A549 (cell line): ENCODE measurements at regions not wholly inside any gene's neighbourhood (a gene's known extent, or its start where the extent isn't known, plus 50 kb on each side); places are given as distances from the start of the nearest gene placed in this dataset.
A peak's percentile ranks its signal among the peaks of the same experiment; 100 is the strongest.

Source experiments
- ATAC-seq, 2 experiments: fragments of 200-7000 bp in 1 of 2; fragments of >200 bp in 1 of 2; cut with Nextera tagmentation in 1 of 2; cut with Tn5 transposase in 1 of 2; 3 replicates each; pipeline versions ENCODE4 v1.8.0 to v1.9.1; 2018 to 2020; ENCODE audit warnings: mild to moderate bottlenecking in 1 of 2, moderate library complexity in 1 of 2
- CTCF ChIA-PET: fragments of 300-600 bp; sonication (Branson Sonifier 250); formaldehyde crosslinking; extraction: SDS; loops from one replicate; lab custom pipeline; 2021; ENCODE audit warnings: antibody characterized with exemption, inconsistent platforms; lab: Yijun Ruan, JAX
- POLR2A ChIA-PET: fragments of 350-600 bp; formaldehyde crosslinking; extraction: SDS; loops from one replicate; lab custom pipeline; 2021; ENCODE audit warnings: antibody characterized with exemption, inconsistent platforms; lab: Yijun Ruan, JAX
- DNase-seq, 2 experiments: peaks; one replicate each; pipeline versions ENCODE4 v3.0.0 to v3.0.0-alpha.2; 2011 to 2016; ENCODE audit warnings: low read depth in 1 of 2, low spot score in 1 of 2
- FAIRE-seq: peaks from 2 replicates; lab custom pipeline; 2011; peaks lifted over from hg19 to GRCh38; lab: Jason Lieb, UNC
- H3K27ac ChIP-seq, 2 experiments: fragments of >200 bp; sonication (Bioruptor Twin); formaldehyde crosslinking; 3 replicates each; pipeline ENCODE4 v1.5.1; 2016 to 2017
- H3K4me1 ChIP-seq: fragments of >200 bp; sonication (Bioruptor Twin); formaldehyde crosslinking; 3 replicates; pipeline ENCODE4 v1.6.1; 2016
- H3K4me2 ChIP-seq: fragments of >200 bp; sonication (Bioruptor Twin); formaldehyde crosslinking; 3 replicates; pipeline ENCODE4 v1.6.1; 2016
- H3K4me3 ChIP-seq: fragments of >200 bp; sonication (Bioruptor Twin); formaldehyde crosslinking; 3 replicates; pipeline ENCODE4 v1.5.1; 2016
- H3K9me3 ChIP-seq: fragments of >200 bp; sonication (Bioruptor Twin); formaldehyde crosslinking; 3 replicates; pipeline ENCODE4 v1.6.1; 2016
- ATOH8 ChIP-seq: fragments of 250-450 bp; sonication (Bioruptor Pico); IDR thresholded peaks from 2 replicates; pipeline ENCODE4 v1.5.0; 2020; ENCODE audit warnings: low read depth, mild to moderate bottlenecking, moderate library complexity
- BCL3 ChIP-seq: fragments of >200 bp; sonication (Bioruptor Twin); formaldehyde crosslinking; IDR thresholded peaks from 3 replicates; pipeline ENCODE4 v1.6.1; 2016
- CBX2 ChIP-seq: fragments of 200-600 bp; sonication (generic); IDR thresholded peaks from 2 replicates; pipeline ENCODE4 v1.6.1; 2016; ENCODE audit warnings: low read depth, mild to moderate bottlenecking, borderline replicate concordance
- CBX8 ChIP-seq: fragments of 200-600 bp; sonication (generic); IDR thresholded peaks from 2 replicates; pipeline ENCODE4 v1.6.1; 2016
- CEBPB ChIP-seq, 2 experiments: fragments of >200 bp in 1 of 2; sonication (Bioruptor Twin) in 1 of 2; formaldehyde crosslinking in 1 of 2; IDR thresholded peaks; 2 replicates each; pipeline ENCODE4 v1.6.1; 2012 to 2016
- CHD2 ChIP-seq: fragments of 150-350 bp; IDR thresholded peaks from 2 replicates; pipeline ENCODE4 v1.6.1; 2014; ENCODE audit warnings: low read length; ENCODE audit not compliant: partially characterized antibody
- CHD4 ChIP-seq: fragments of 200-600 bp; sonication (generic); IDR thresholded peaks from 2 replicates; pipeline ENCODE4 v1.6.1; 2016; ENCODE audit warnings: antibody characterized with exemption, mild to moderate bottlenecking, borderline replicate concordance
- CTCF ChIP-seq: fragments of >200 bp; sonication (Bioruptor Twin); formaldehyde crosslinking; IDR thresholded peaks from 3 replicates; pipeline ENCODE4 v1.5.1; 2016
- E2F6 ChIP-seq: IDR thresholded peaks from 2 replicates; pipeline ENCODE4 v1.6.1; 2012; ENCODE audit warnings: low read depth, borderline replicate concordance
- ELK1 ChIP-seq: fragments of 150-350 bp; IDR thresholded peaks from 2 replicates; pipeline ENCODE4 v1.6.1; 2014; ENCODE audit warnings: low read depth, mild to moderate bottlenecking, low read length
- EP300 ChIP-seq, 2 experiments: fragments of >200 bp; sonication (Bioruptor Twin); formaldehyde crosslinking; IDR thresholded peaks; 2 replicates in 1 of 2; 3 replicates in 1 of 2; pipeline ENCODE4 v1.6.1; 2016 to 2017
- FOSL2 ChIP-seq, 2 experiments: fragments of 450-650 bp in 1 of 2; fragments of >200 bp in 1 of 2; sonication (Bioruptor Twin) in 1 of 2; formaldehyde crosslinking; IDR thresholded peaks; 2 replicates each; pipeline versions ENCODE4 v1.5.0 to v1.6.1; 2016 to 2020; ENCODE audit warnings: mild to moderate bottlenecking in 1 of 2, moderate library complexity in 1 of 2
- FOXS1 ChIP-seq: fragments of 250-450 bp; sonication (Bioruptor Pico); IDR thresholded peaks from 2 replicates; pipeline ENCODE4 v1.5.0; 2020; ENCODE audit warnings: mild to moderate bottlenecking, moderate library complexity
- GATA3 ChIP-seq: IDR thresholded peaks from 2 replicates; pipeline ENCODE4 v1.6.1; 2012; ENCODE audit warnings: borderline replicate concordance
- HDAC2 ChIP-seq: fragments of 200-600 bp; sonication (generic); IDR thresholded peaks from 2 replicates; pipeline ENCODE4 v1.6.1; 2016
- HES2 ChIP-seq: fragments of >200 bp; sonication (Bioruptor Twin); formaldehyde crosslinking; IDR thresholded peaks from 2 replicates; pipeline ENCODE4 v1.6.1; 2016
- HOXA7 ChIP-seq: fragments of 250-450 bp; sonication (Bioruptor Pico); IDR thresholded peaks from 2 replicates; pipeline ENCODE4 v1.5.0; 2020; ENCODE audit warnings: mild to moderate bottlenecking, moderate library complexity
- HOXB13 ChIP-seq: fragments of 250-450 bp; sonication (Bioruptor Pico); IDR thresholded peaks from 2 replicates; pipeline ENCODE4 v1.5.0; 2020; ENCODE audit warnings: low read depth, mild to moderate bottlenecking, moderate library complexity
- JUN ChIP-seq, 2 experiments: fragments of >200 bp; sonication (Bioruptor Twin); formaldehyde crosslinking; IDR thresholded peaks; 2 replicates in 1 of 2; 3 replicates in 1 of 2; pipeline ENCODE4 v1.6.1; 2016 to 2017
- JUNB ChIP-seq: fragments of >200 bp; sonication (Bioruptor Twin); formaldehyde crosslinking; IDR thresholded peaks from 2 replicates; pipeline ENCODE4 v1.6.1; 2016
- KDM1A ChIP-seq: fragments of 200-600 bp; sonication (generic); IDR thresholded peaks from 2 replicates; pipeline ENCODE4 v1.6.1; 2016; ENCODE audit warnings: low read depth, mild to moderate bottlenecking
- MAFK ChIP-seq: fragments of 450-650 bp; IDR thresholded peaks from 2 replicates; pipeline ENCODE4 v1.6.1; 2014; ENCODE audit not compliant: partially characterized antibody
- MAX ChIP-seq: IDR thresholded peaks from 2 replicates; pipeline ENCODE4 v1.6.1; 2012
- MAZ ChIP-seq: fragments of 150-350 bp; IDR thresholded peaks from 2 replicates; pipeline ENCODE4 v1.6.1; 2014; ENCODE audit warnings: antibody characterized with exemption, low read depth, low read length, borderline replicate concordance
- MYC ChIP-seq: IDR thresholded peaks from 2 replicates; pipeline ENCODE4 v1.6.1; 2012; ENCODE audit warnings: mild to moderate bottlenecking, inconsistent platforms, low read length, improper control_type of control experiment, borderline replicate concordance
- NPAS2 ChIP-seq: fragments of 250-450 bp; sonication (Bioruptor Pico); IDR thresholded peaks from 2 replicates; pipeline ENCODE4 v1.8.0; 2022; ENCODE audit warnings: mild to moderate bottlenecking, moderate library complexity, borderline replicate concordance
- PBX3 ChIP-seq: IDR thresholded peaks from 2 replicates; pipeline ENCODE4 v1.6.1; 2012
- POLR2A ChIP-seq: IDR thresholded peaks from 2 replicates; pipeline ENCODE4 v1.6.1; 2012; ENCODE audit warnings: mild to moderate bottlenecking, low read length
- POLR2AphosphoS2 ChIP-seq: conservative IDR thresholded peaks from 2 replicates; pipeline ENCODE4 v1.6.1; 2012; ENCODE audit warnings: low read length, improper control_type of control experiment, inconsistent platforms
- RARB ChIP-seq: fragments of 250-450 bp; sonication (Bioruptor Pico); IDR thresholded peaks from 2 replicates; pipeline ENCODE4 v1.8.0; 2021; ENCODE audit warnings: mild to moderate bottlenecking, moderate library complexity
- RCOR1 ChIP-seq: fragments of 150-350 bp; IDR thresholded peaks from 2 replicates; pipeline ENCODE4 v1.6.1; 2014; ENCODE audit warnings: antibody characterized with exemption, low read length, low read depth
- RFX5 ChIP-seq: fragments of 450-650 bp; IDR thresholded peaks from 2 replicates; pipeline ENCODE4 v1.7.1; 2014; ENCODE audit warnings: antibody characterized with exemption, mild to moderate bottlenecking, moderate library complexity
- SMC3 ChIP-seq: fragments of >200 bp; sonication (Bioruptor Twin); formaldehyde crosslinking; IDR thresholded peaks from 3 replicates; pipeline ENCODE4 v1.6.1; 2018; ENCODE audit warnings: inconsistent platforms
- ZFP36 ChIP-seq: fragments of 450-650 bp; IDR thresholded peaks from 2 replicates; pipeline ENCODE4 v1.6.1; 2014; ENCODE audit warnings: borderline replicate concordance; ENCODE audit not compliant: partially characterized antibody
- ZNF302 ChIP-seq: fragments of 250-450 bp; sonication (Bioruptor Pico); IDR thresholded peaks from 2 replicates; pipeline ENCODE4 v1.9.0; 2021; ENCODE audit warnings: inconsistent platforms, mild to moderate bottlenecking, moderate library complexity
- WGBS: methylation state at CpG from one replicate; pipeline ENCODE4 v1.1.6; 2017; ENCODE audit errors: missing lambda C conversion rate; 5-methylcytosine and 5-hydroxymethylcytosine counted together

- peak; percentile 21 to 90 for DNase-seq
- ATAC-seq = peak; percentile 91 to 93
- POLR2A ChIA-PET = interaction anchor here (1.3 kb wide), 1 partner anchor 203 kb away, joined by 3 read pairs; the partner anchor contains the start of gene ASCC3
- H3K4me1 ChIP-seq = peaks cover 44% of the 10 kb centered on the region
- CTCF ChIA-PET = no interaction called here
- no peaks in the 10 kb centered on the region for H3K9me3 ChIP-seq
- WGBS = 4% methylated on average over 3 of the region's 3 CpGs
- peak overlapping the region; percentile 75 to 76 for H3K27ac ChIP-seq
- 0 out of 3 replicates have a peak overlapping the region, but pooled peaks have one; percentile 4 for H3K4me3 ChIP-seq
- peak overlapping the region; percentile 75 for H3K4me2 ChIP-seq
- FAIRE-seq = no peak
- TF ChIP-seq NPAS2 (CRISPR knock-in tag) = no peak
- TF ChIP-seq MAFK = no peak
- TF ChIP-seq JUNB = peak; percentile 90
- TF ChIP-seq ZFP36 = no peak
- TF ChIP-seq E2F6 = no peak
- peak; percentile 10; the same call in 1 of the 2 replicates for TF ChIP-seq HES2
- TF ChIP-seq ATOH8 (CRISPR knock-in tag) = no peak
- TF ChIP-seq BCL3 = 0 out of 3 replicates have a peak, but pooled peaks have one; percentile 29
- peak; percentile 85 for TF ChIP-seq GATA3
- no peak for TF ChIP-seq POLR2A
- peak; percentile 45; the same call in 1 of the 2 replicates for TF ChIP-seq MAX
- no peak for TF ChIP-seq CTCF
- TF ChIP-seq RARB (CRISPR knock-in tag) = 0 out of 2 replicates have a peak, but pooled peaks have one; percentile 22
- TF ChIP-seq HOXB13 = no peak
- TF ChIP-seq JUN (IDR thresholded peaks at IDR 0.05) = peak; percentile 53 to 66; a peak in 3 of 5 replicates
- no peak for TF ChIP-seq RCOR1
- TF ChIP-seq MAZ = no peak
- no peak for TF ChIP-seq CHD4
- TF ChIP-seq CHD2 = no peak
- TF ChIP-seq PBX3 = no peak
- peak in 1 of 2 experiments; percentile 59; a peak in 2 of 4 replicates for TF ChIP-seq CEBPB (IDR thresholded peaks at IDR 0.05)
- no peak; the same call in 1 of the 2 replicates for TF ChIP-seq FOXS1 (CRISPR knock-in tag)
- no peak for TF ChIP-seq RFX5
- TF ChIP-seq KDM1A = no peak
- no peak for TF ChIP-seq HDAC2
- TF ChIP-seq ZNF302 = no peak
- 0 out of 3 replicates have a peak, but pooled peaks have one; percentile 9 for TF ChIP-seq SMC3
- TF ChIP-seq ELK1 = no peak
- TF ChIP-seq MYC = no peak
- no peak for TF ChIP-seq HOXA7 (CRISPR knock-in tag)
- no peak for TF ChIP-seq CBX2
- peak; percentile 67 to 68; a peak in 2 of 5 replicates for TF ChIP-seq EP300 (IDR thresholded peaks at IDR 0.05)
- no peak for TF ChIP-seq CBX8
- no peak for TF ChIP-seq POLR2AphosphoS2
- TF ChIP-seq FOSL2 (IDR thresholded peaks at IDR 0.05) = peak; percentile 67
- TF ChIP-seq FOSL2 (CRISPR knock-in tag; IDR thresholded peaks at IDR 0.05) = peak; percentile 94
These were observed 202.5 kb upstream of the ASCC3 start for GRCh38 chr6:101083533-101084175.
